COLO668 (cell line): ENCODE measurements at regions not wholly inside any gene's neighbourhood (a gene's known extent, or its start where the extent isn't known, plus 50 kb on each side); places are given as distances from the start of the nearest gene placed in this dataset.
"Not testable (repeated sequence)": the region's sequence is repeated elsewhere in the genome, so short reads cannot be mapped to it uniquely, and the experiment has no call there.

Source experiments
- DNase-seq: peaks from one replicate; lab custom pipeline; 2025; ENCODE audit not compliant: unreplicated experiment; lab: John Stamatoyannopoulos, UW

DNA sequence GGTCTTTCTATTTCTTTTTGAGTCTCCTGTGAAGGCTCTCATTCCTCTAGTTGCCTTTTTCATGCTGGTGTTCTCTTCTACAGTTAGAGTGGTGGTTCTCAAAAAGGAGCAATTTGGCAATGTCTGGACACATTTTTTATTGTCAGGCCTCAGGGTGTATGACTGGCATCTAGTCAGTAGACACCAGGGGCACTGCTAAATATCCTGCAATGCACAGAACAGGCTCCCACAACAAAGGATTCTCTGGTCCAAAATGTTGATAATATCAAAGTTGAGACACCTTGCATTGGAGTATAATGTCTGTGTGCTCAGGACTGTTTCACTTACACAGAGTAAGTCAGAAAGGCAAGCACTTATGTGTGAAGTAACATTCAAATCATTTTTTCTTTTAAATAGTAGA, 1360.7 kb downstream of the ADGRL3 start:
- DNase-seq = no peak

- no peak for DNase-seq
These were observed 1350.0 kb downstream of the ADGRL3 start for GRCh38 chr4:62550121-62550520.

- DNase-seq = no peak
These were observed 1349.5 kb downstream of the ADGRL3 start for GRCh38 chr4:62549601-62550000.

DNA sequence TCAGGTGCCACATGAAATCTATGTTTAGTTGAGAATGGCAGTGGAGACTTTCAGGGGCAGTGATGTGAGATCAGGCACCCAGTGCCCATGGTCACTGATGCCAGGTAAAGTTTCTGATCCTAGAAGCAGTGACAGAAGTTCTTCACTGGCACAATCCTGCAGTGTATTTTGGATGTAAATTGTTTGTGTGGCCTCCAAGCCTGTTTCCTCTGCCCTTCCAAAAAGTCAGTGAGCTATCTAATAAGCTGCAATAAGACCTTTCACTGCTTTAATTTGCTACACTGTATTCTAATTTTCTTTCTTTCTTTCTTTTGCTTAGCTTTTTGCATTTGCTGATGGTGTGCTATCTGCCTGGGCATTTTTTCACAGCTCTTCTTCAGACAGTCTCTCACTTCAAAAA, 1348.6 kb downstream of the ADGRL3 start:
- DNase-seq = no peak

- no peak for DNase-seq
These were observed 1348.0 kb downstream of the ADGRL3 start for GRCh38 chr4:62548108-62548524.

DNA sequence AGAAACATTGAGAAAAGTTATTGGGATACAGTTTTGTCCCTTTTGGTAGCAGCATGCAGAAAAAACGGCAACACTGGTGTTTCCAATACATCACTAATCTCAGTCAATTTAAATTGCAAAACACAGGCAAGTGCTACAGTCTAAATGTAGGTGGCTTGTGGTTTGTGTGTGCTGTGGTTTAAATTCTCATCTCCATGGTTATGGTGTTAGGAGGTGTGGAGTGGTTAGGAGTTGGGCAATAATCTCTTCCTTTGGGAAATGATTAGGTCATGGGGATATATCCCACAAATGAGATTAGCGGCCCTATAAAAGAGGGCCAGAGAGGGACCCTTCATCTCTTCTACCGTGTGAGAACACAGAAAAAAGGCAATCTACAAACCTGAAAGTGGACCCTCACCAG, 1344.3 kb downstream of the ADGRL3 start:
- DNase-seq = no peak

GRCh38 chr4:62543002-62543401, 1342.9 kb downstream of the ADGRL3 start:
- no peak for DNase-seq

DNA sequence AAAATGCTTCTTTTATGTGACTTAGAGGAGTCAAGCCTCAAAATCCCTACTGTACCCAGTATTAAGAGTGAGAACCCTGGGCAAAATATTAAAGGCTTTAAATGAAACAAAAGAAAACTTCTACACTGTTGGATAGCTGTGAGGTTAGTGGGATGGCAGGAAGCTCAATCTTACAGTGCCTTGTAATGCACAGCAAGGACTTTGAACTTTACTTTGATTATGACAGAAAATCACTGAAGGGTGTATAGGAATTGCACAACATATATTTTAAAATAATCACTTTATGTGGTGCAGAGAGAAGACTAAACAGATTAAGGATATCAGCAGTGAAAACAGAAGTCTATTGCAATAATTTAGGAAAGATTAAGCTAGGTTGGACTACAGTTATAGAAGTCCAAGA, 1333.4 kb downstream of the ADGRL3 start:
- DNase-seq = no peak

DNA sequence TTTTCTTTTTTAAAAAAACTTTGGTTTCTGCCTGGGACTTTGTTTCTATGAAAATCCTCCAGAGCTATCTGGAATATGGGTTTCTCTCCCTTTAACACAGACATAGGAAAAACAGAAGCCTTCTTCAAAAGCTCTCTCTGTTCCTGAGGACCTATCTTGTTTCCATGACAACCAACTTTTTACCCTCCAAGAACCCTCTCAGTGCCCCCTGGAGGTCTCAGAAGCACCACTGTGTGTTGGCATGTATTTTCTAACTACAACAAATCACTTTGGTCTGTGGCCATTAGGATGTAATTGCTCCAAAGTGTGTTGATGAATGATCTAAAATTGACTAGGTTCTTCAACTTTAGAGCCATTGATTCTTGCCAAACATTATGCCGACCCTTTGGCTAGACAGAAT, 1331.6 kb downstream of the ADGRL3 start:
- no peak for DNase-seq

GRCh38 chr4:62531264-62531663, 1331.1 kb downstream of the ADGRL3 start:
- DNase-seq = no peak

GRCh38 chr4:62528874-62529273, 1328.7 kb downstream of the ADGRL3 start:
- no peak for DNase-seq

- DNase-seq = no peak
These were observed 1326.5 kb downstream of the ADGRL3 start for GRCh38 chr4:62526671-62527070.

DNA sequence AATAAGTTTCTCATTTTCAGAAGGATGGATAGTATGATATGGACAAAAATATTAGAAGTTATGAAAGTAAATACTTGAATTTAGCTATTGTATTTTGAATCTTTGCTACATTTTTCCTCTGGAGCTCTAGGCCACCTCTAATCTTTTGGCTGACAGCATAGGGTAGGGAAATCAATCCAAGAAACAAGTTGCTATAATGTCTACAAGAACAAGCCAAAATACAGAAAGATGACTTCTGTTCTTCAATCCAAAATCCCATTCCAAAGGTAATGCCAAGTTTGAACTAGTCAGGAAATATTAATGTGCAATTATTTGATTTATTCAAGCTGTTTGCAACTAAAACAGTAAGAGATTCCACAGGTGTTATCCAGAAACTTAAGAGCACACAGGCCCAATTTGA, 1323.1 kb downstream of the ADGRL3 start:
- no peak for DNase-seq

DNA sequence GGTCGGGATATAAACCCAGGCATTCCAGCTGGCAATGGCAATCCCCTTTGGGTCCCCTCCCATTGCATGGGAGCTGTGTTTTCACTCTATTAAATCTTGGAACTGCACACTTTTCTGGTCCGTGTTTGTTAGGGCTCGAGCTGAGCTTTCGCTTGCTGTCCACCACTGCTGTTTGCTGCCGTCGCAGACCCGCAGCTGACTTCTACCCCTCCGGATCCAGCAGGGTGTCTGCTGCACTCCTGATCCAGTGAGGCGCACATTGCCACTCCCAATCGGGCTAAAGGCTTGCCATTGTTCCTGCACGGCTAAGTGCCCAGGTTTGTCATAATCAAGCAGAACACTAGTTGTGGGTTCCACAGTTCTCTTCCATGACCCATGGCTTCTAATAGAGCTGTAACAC, 1322.1 kb downstream of the ADGRL3 start:
- DNase-seq = no peak

- DNase-seq = no peak
These were observed 1317.6 kb downstream of the ADGRL3 start for GRCh38 chr4:62517716-62518115.

GRCh38 chr4:62513306-62513705, 1313.2 kb downstream of the ADGRL3 start:
- DNase-seq = no peak

DNA sequence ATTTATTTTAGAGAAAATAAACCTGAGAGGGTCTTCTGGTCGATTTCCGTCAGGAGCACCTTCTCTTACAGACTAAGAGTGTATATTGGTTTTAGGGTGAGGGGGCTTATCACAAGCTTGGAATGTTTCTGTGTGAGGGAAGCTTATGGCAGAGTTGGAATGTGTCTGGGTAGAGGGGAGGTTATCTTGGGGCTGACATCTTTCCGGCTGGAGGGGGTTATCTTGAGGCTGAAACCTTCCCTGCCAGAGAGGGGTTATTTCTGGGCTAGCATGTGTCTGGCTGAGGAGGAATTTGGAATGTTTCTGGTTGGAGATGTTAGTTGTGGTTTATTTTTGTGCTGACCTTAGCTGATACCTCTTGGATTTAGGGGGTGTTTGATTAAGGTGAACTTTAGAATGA, 1312.1 kb downstream of the ADGRL3 start:
- no peak for DNase-seq

DNA sequence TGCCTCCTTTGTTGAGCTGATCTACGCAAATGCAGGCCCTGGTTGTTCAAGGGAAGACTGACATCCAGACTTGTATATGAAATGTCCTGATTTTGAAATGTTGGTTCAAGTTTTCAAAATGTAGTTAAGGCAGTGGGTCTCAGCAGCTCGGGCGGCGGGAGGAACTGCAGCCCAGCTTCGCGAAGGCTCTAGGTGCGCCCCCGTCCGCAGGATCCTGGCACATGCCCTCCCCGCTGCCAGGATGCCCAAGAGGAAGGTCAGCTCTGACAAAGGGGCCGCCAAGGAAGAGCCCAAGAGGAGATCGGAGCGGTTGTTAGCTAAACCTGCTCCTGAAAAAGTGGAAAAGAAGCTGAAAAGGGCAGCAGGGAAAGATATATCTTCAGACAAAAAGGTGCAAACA, 1310.1 kb downstream of the ADGRL3 start:
- DNase-seq = no peak

DNA sequence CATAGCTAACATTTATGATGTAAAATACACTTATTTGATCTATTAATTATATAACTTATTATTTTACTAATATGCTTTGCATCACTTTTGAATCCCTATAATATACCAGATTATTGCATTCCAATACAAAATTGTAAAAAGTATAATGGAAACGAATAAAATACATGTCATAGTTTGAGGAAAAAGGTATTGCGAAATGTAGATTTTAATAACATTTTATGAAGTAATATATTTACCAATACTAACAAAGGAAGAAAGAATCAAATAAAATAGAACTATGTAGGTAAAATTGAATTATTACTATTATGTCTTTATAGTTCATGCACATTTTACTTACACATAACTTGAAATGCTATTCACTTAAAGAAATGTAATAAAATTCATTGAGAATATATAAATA, 1300.2 kb downstream of the ADGRL3 start:
- no peak for DNase-seq

DNA sequence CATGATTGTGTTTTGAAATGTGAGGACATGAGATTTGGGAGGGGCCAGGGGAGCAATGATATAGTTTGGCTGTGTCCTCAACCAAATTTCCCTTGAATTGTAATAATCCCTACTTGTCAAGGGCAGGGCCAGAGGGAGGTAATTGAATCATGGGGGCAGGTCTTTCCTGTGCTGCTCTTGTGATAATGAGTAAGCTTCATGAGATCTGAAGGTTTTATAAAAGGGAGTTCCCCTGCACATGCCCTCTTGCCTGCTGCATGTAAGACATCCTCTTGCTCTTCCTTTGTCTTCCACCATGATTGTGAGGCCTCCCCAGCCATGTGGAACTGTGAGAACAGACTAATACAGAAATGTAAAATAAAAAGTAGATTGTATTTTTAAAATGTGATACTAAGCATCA, 1294.9 kb downstream of the ADGRL3 start:
- DNase-seq = no peak

DNA sequence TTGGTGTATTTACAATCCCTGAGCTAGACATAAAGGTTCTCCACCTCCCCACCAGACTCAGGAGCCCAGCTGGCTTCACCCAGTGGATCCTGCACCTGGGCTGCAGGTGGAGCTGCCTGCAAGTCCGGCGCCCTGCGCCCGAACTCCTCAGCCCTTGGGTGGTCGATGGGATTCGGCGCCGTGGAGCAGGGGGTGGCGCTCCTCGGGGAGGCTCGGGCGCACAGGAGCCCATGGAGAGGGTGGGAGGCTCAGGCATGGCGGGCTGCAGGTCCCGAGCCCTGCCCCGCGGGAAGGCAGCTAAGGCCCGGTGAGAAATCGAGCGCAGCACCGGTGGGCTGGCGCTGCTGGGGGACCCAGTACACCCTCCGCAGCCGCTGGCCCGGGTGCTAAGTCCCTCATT, 1291.6 kb downstream of the ADGRL3 start:
- DNase-seq = not testable (repeated sequence)

- DNase-seq = no peak
These were observed 1290.5 kb downstream of the ADGRL3 start for GRCh38 chr4:62490635-62491034.

DNA sequence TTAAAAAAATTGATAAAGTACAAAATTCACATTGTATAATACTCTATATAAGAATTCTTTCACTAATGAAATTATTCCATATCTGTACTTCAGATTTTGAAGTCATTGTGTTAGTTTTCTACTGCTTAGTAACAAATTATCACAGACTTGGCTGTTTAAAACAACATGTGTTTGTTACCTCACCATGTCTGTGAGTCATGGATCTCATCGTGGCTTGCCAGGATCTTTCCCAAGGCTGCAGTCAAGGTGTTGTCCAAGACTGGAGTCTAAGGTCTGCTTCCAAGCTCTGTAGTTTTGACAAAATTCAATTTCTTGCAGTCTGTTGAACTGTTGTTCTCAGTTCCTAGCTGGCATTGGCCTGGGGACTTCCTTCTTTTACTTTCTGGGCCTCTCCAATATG, 1286.9 kb downstream of the ADGRL3 start:
- no peak for DNase-seq

- no peak for DNase-seq
These were observed 1284.2 kb downstream of the ADGRL3 start for GRCh38 chr4:62484357-62484756.
